ENCODE measurements at regions not wholly inside any gene's neighbourhood (a gene's known extent, or its start where the extent isn't known, plus 50 kb on each side); places are given as distances from the start of the nearest gene placed in this dataset.

GRCh38 chr9:12906646-12907045 lies 131.8 kb downstream of the LURAP1L start:
- no peak overlapping the region for H2AFZ ChIP-seq (ENCODE audit: insufficient read depth, low read length, poor library complexity)
- no peak overlapping the region for H2BK12ac ChIP-seq (ENCODE audit: low read length)
- no peaks in the 10 kb centered on the region for H3K9me3 ChIP-seq (ENCODE audit: insufficient read depth, low read depth, low read length)
- no peaks in the 10 kb centered on the region for H3K79me1 ChIP-seq (ENCODE audit: low read length)
- H4K91ac ChIP-seq (ENCODE audit: low read depth, low read length): no peak overlapping the region
- H3K4ac ChIP-seq (ENCODE audit: low read depth, low read length): no peak overlapping the region
- no peaks in the 10 kb centered on the region for H3K27me3 ChIP-seq (ENCODE audit: insufficient read depth, low read length)
- DNase-seq: no peak
- H3K14ac ChIP-seq (ENCODE audit: low read length): no peak overlapping the region
- no peak overlapping the region for H2BK5ac ChIP-seq (ENCODE audit: low read depth, low read length, poor library complexity)
- no peak overlapping the region for H2AK5ac ChIP-seq (ENCODE audit: low read length)
- H4K12ac ChIP-seq (ENCODE audit: low read depth, low read length): no peak overlapping the region
- no peak overlapping the region for H3K18ac ChIP-seq (ENCODE audit: low read length)
- H2BK120ac ChIP-seq (ENCODE audit: insufficient read depth, low read length, poor library complexity): no peak overlapping the region
- WGBS (ENCODE audit: extremely low coverage, insufficient coverage, insufficient read length): no CpG with 5 or more reads among the region's 3 CpGs
- H3K4me3 ChIP-seq (ENCODE audit: low read depth, low read length): no peak overlapping the region
- H3K4me2 ChIP-seq (ENCODE audit: low read length): no peak overlapping the region
- H3K23ac ChIP-seq (ENCODE audit: low read length): no peak overlapping the region
- H3K27ac ChIP-seq (ENCODE audit: low read depth, low read length): no peak overlapping the region
- no peak overlapping the region for H3K9ac ChIP-seq (ENCODE audit: low read length)
- no peaks in the 10 kb centered on the region for H3K79me2 ChIP-seq (ENCODE audit: control insufficient read depth, insufficient read depth, low read length, poor library complexity)
- no peak overlapping the region for H4K8ac ChIP-seq (ENCODE audit: low read depth, low read length)
- H3K36me3 ChIP-seq (ENCODE audit: control insufficient read depth in 1 of 2, insufficient read depth in 2 of 2, low read length in 2 of 2): no peaks in the 10 kb centered on the region
- H3K4me1 ChIP-seq (ENCODE audit: control insufficient read depth in 1 of 2, insufficient read depth in 2 of 2, low read length in 2 of 2): peaks cover 3 to 4% of the 10 kb centered on the region in 2 experiments

DNA sequence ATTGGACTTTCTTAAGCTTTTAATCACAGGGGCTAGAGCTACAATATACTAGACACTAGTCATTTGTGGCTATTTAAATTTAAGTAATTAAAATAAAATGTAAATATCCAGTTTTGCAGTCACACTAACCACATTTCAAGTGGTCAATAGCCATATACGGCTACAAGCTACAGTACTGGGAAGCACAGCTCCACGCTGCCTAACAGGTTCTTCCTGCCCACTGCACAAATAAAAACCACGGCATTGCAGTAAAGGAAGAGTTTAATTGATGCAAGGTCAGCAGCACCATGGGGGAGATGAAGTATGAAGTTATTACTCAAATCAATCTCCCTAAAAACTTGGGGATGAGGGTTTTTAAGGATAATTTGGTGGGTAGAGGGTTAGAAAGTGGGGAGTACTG lies 134.1 kb downstream of the LURAP1L start:
- no peak overlapping the region for H2BK120ac ChIP-seq (ENCODE audit: insufficient read depth, low read length, poor library complexity)
- H4K12ac ChIP-seq (ENCODE audit: low read depth, low read length): no peak overlapping the region
- no peak overlapping the region for H2AFZ ChIP-seq (ENCODE audit: insufficient read depth, low read length, poor library complexity)
- H3K4me2 ChIP-seq (ENCODE audit: low read length): no peak overlapping the region
- H3K4me3 ChIP-seq (ENCODE audit: low read depth, low read length): no peak overlapping the region
- WGBS (ENCODE audit: extremely low coverage, insufficient coverage, insufficient read length): no CpG with 5 or more reads among the region's 3 CpGs
- H4K91ac ChIP-seq (ENCODE audit: low read depth, low read length): no peak overlapping the region
- no peak overlapping the region for H3K14ac ChIP-seq (ENCODE audit: low read length)
- H2BK5ac ChIP-seq (ENCODE audit: low read depth, low read length, poor library complexity): no peak overlapping the region
- H3K9ac ChIP-seq (ENCODE audit: low read length): no peak overlapping the region
- no peaks in the 10 kb centered on the region for H3K79me1 ChIP-seq (ENCODE audit: low read length)
- no peak for DNase-seq
- H3K27me3 ChIP-seq (ENCODE audit: insufficient read depth, low read length): no peaks in the 10 kb centered on the region
- no peak overlapping the region for H4K8ac ChIP-seq (ENCODE audit: low read depth, low read length)
- H3K79me2 ChIP-seq (ENCODE audit: control insufficient read depth, insufficient read depth, low read length, poor library complexity): no peaks in the 10 kb centered on the region
- H3K9me3 ChIP-seq (ENCODE audit: insufficient read depth, low read depth, low read length): no peaks in the 10 kb centered on the region
- H3K27ac ChIP-seq (ENCODE audit: low read depth, low read length): no peak overlapping the region
- no peak overlapping the region for H2AK5ac ChIP-seq (ENCODE audit: low read length)
- no peak overlapping the region for H3K18ac ChIP-seq (ENCODE audit: low read length)
- H3K4me1 ChIP-seq (ENCODE audit: control insufficient read depth in 1 of 2, insufficient read depth in 2 of 2, low read length in 2 of 2): peaks cover 3 to 4% of the 10 kb centered on the region in 2 experiments
- H2BK12ac ChIP-seq (ENCODE audit: low read length): no peak overlapping the region
- no peak overlapping the region for H3K23ac ChIP-seq (ENCODE audit: low read length)
- H3K36me3 ChIP-seq (ENCODE audit: control insufficient read depth in 1 of 2, insufficient read depth in 2 of 2, low read length in 2 of 2): no peaks in the 10 kb centered on the region
- H3K4ac ChIP-seq (ENCODE audit: low read depth, low read length): no peak overlapping the region

DNA sequence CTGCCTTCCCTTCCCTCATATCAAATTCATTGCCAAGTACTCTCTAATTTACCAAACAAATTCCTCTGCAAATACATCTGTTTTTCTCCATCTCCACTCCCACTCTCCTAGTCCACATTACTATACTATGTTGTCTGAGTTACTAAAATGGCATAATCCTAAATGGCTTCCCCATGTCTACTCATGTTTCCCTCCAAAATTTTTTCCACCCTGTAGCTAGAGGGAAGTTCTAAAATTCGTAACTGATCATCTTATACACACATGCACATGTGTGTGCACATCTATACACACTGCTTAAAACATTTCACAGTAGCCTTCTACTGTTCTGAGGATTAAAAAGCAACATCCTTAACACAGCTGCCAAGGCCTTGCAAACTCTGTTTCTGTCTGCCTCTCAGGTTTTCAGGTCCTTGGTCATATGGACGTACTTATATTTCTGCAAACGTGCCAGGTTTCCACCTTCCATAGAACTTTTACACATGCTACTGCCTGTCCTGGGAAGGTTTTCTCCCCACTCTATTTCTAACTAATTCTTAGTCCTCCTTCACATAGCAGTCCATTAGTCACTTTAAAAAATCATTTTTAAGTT lies 140.6 kb downstream of the LURAP1L start:
- peak overlapping the region; percentile 22 for H2BK120ac ChIP-seq (ENCODE audit: insufficient read depth, low read length, poor library complexity)
- peaks cover 2% of the 10 kb centered on the region for H3K79me1 ChIP-seq (ENCODE audit: low read length)
- no peaks in the 10 kb centered on the region for H3K36me3 ChIP-seq (ENCODE audit: control insufficient read depth in 1 of 2, insufficient read depth in 2 of 2, low read length in 2 of 2)
- H4K91ac ChIP-seq (ENCODE audit: low read depth, low read length): peak overlapping the region; percentile 47
- H4K8ac ChIP-seq (ENCODE audit: low read depth, low read length): peak overlapping the region; percentile 38
- no CpG with 5 or more reads among the region's 3 CpGs for WGBS (ENCODE audit: extremely low coverage, insufficient coverage, insufficient read length)
- no peak for DNase-seq
- peak overlapping the region; percentile 12 for H3K27ac ChIP-seq (ENCODE audit: low read depth, low read length)
- H3K4ac ChIP-seq (ENCODE audit: low read depth, low read length): no peak overlapping the region
- H3K4me3 ChIP-seq (ENCODE audit: low read depth, low read length): no peak overlapping the region
- no peak overlapping the region for H3K9ac ChIP-seq (ENCODE audit: low read length)
- no peak overlapping the region for H3K18ac ChIP-seq (ENCODE audit: low read length)
- no peaks in the 10 kb centered on the region for H3K27me3 ChIP-seq (ENCODE audit: insufficient read depth, low read length)
- H3K23ac ChIP-seq (ENCODE audit: low read length): no peak overlapping the region
- peak overlapping the region; percentile 40 for H2BK5ac ChIP-seq (ENCODE audit: low read depth, low read length, poor library complexity)
- no peak overlapping the region for H3K4me2 ChIP-seq (ENCODE audit: low read length)
- no peaks in the 10 kb centered on the region for H3K9me3 ChIP-seq (ENCODE audit: insufficient read depth, low read depth, low read length)
- H2AFZ ChIP-seq (ENCODE audit: insufficient read depth, low read length, poor library complexity): no peak overlapping the region
- H4K12ac ChIP-seq (ENCODE audit: low read depth, low read length): peak overlapping the region; percentile 54
- peaks cover 6% of the 10 kb centered on the region in 2 experiments for H3K4me1 ChIP-seq (ENCODE audit: control insufficient read depth in 1 of 2, insufficient read depth in 2 of 2, low read length in 2 of 2)
- no peak overlapping the region for H3K14ac ChIP-seq (ENCODE audit: low read length)
- H2AK5ac ChIP-seq (ENCODE audit: low read length): peak overlapping the region; percentile 69
- no peaks in the 10 kb centered on the region for H3K79me2 ChIP-seq (ENCODE audit: control insufficient read depth, insufficient read depth, low read length, poor library complexity)
- H2BK12ac ChIP-seq (ENCODE audit: low read length): peak overlapping the region; percentile 71

DNA sequence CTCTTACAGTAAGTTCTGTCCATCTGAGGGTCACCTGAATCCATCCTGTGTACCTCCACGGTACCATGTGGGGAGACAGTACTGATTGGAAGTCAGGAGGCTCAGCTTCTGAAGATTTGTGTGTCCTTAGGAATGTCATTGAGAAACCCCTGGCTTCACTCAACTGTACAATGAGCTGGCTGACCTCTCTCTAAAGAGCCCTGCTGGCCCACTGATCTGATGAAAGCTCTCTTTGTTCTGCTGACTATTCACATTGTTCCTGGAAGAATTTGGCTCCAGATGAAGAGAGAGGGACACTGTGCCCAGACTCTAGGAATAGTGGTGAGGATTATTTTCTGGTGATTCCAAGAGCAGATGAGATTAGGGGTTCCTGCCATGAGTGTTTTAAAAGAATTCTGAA lies 141.2 kb downstream of the LURAP1L start:
- H3K4me3 ChIP-seq (ENCODE audit: low read depth, low read length): no peak overlapping the region
- no peak overlapping the region for H4K12ac ChIP-seq (ENCODE audit: low read depth, low read length)
- no peak overlapping the region for H2AFZ ChIP-seq (ENCODE audit: insufficient read depth, low read length, poor library complexity)
- no peak for DNase-seq
- no peak overlapping the region for H4K91ac ChIP-seq (ENCODE audit: low read depth, low read length)
- no peak overlapping the region for H4K8ac ChIP-seq (ENCODE audit: low read depth, low read length)
- H3K23ac ChIP-seq (ENCODE audit: low read length): no peak overlapping the region
- no peaks in the 10 kb centered on the region for H3K27me3 ChIP-seq (ENCODE audit: insufficient read depth, low read length)
- H3K14ac ChIP-seq (ENCODE audit: low read length): no peak overlapping the region
- no CpG with 5 or more reads among the region's 1 CpG for WGBS (ENCODE audit: extremely low coverage, insufficient coverage, insufficient read length)
- peaks cover 6% of the 10 kb centered on the region in 2 experiments for H3K4me1 ChIP-seq (ENCODE audit: control insufficient read depth in 1 of 2, insufficient read depth in 2 of 2, low read length in 2 of 2)
- H3K18ac ChIP-seq (ENCODE audit: low read length): no peak overlapping the region
- H3K9me3 ChIP-seq (ENCODE audit: insufficient read depth, low read depth, low read length): no peaks in the 10 kb centered on the region
- no peak overlapping the region for H3K27ac ChIP-seq (ENCODE audit: low read depth, low read length)
- no peak overlapping the region for H2AK5ac ChIP-seq (ENCODE audit: low read length)
- no peak overlapping the region for H2BK5ac ChIP-seq (ENCODE audit: low read depth, low read length, poor library complexity)
- H2BK12ac ChIP-seq (ENCODE audit: low read length): no peak overlapping the region
- no peaks in the 10 kb centered on the region for H3K79me2 ChIP-seq (ENCODE audit: control insufficient read depth, insufficient read depth, low read length, poor library complexity)
- H3K36me3 ChIP-seq (ENCODE audit: control insufficient read depth in 1 of 2, insufficient read depth in 2 of 2, low read length in 2 of 2): no peaks in the 10 kb centered on the region
- no peak overlapping the region for H3K4me2 ChIP-seq (ENCODE audit: low read length)
- H3K9ac ChIP-seq (ENCODE audit: low read length): no peak overlapping the region
- peaks cover 2% of the 10 kb centered on the region for H3K79me1 ChIP-seq (ENCODE audit: low read length)
- no peak overlapping the region for H3K4ac ChIP-seq (ENCODE audit: low read depth, low read length)
- no peak overlapping the region for H2BK120ac ChIP-seq (ENCODE audit: insufficient read depth, low read length, poor library complexity)
